OCI-LY7 (cell line): ENCODE measurements at regions not wholly inside any gene's neighbourhood (a gene's known extent, or its start where the extent isn't known, plus 50 kb on each side); places are given as distances from the start of the nearest gene placed in this dataset.

Experiments
- BruUV-seq: library from RNA; stranded (reverse); fragments of 400-500 nt; replicated peaks from 2 replicates; lab custom pipeline; 2021; lab: Mats Ljungman, UMichigan
- CTCF ChIA-PET: fragments of 300-600 bp; sonication (Branson Sonifier 250); formaldehyde crosslinking; loops from one replicate; lab custom pipeline; 2022; ENCODE audit warnings: antibody characterized with exemption; ENCODE audit not compliant: unreplicated experiment; lab: Charles Lee
- POLR2A ChIA-PET: fragments of 300-600 bp; sonication (Branson Sonifier 250); formaldehyde crosslinking; loops from one replicate; lab custom pipeline; 2022; ENCODE audit warnings: antibody characterized with exemption; lab: Charles Lee
- DNase-seq: peaks from one replicate; pipeline ENCODE4 v3.0.0-alpha.2; 2015; ENCODE audit warnings: low spot score
- H2AFZ ChIP-seq: fragments of 200-600 bp; sonication (generic), shearing (Covaris generic); 2 replicates; pipeline ENCODE4 v1.6.1; 2014; ENCODE audit warnings: mild to moderate bottlenecking, antibody characterized with exemption, low read length, moderate library complexity
- H3K27ac ChIP-seq: fragments of 200-600 bp; sonication (generic); 2 replicates; pipeline ENCODE4 v1.5.1; 2014; ENCODE audit warnings: mixed run types, low read depth, mild to moderate bottlenecking, moderate library complexity, low read length, inconsistent platforms; ENCODE audit not compliant: poor library complexity, severe bottlenecking
- H3K36me3 ChIP-seq: fragments of 200-600 bp; sonication (generic); 2 replicates; pipeline ENCODE4 v1.6.1; 2014; ENCODE audit warnings: mild to moderate bottlenecking, antibody characterized with exemption, low read length, moderate library complexity, mixed read lengths; ENCODE audit not compliant: insufficient read depth
- H3K4me1 ChIP-seq: fragments of 200-600 bp; sonication (generic); 2 replicates; pipeline ENCODE4 v1.5.1; 2014; ENCODE audit warnings: mild to moderate bottlenecking, low read length; ENCODE audit not compliant: insufficient read depth, poor library complexity, severe bottlenecking
- H3K4me2 ChIP-seq: fragments of 200-600 bp; sonication (generic); 2 replicates; pipeline ENCODE4 v1.6.1; 2014; ENCODE audit warnings: mild to moderate bottlenecking, low read length
- H3K4me3 ChIP-seq: fragments of 200-600 bp; sonication (generic); 2 replicates; pipeline ENCODE4 v1.5.1; 2014; ENCODE audit warnings: mild to moderate bottlenecking, low read depth, low read length; ENCODE audit not compliant: poor library complexity, severe bottlenecking
- H3K79me2 ChIP-seq: fragments of 200-600 bp; sonication (generic); 2 replicates; pipeline ENCODE4 v1.6.1; 2016; ENCODE audit warnings: low read depth, mild to moderate bottlenecking, low read length, moderate library complexity, mixed read lengths; ENCODE audit not compliant: insufficient read depth
- H3K9me2 ChIP-seq: fragments of 200-600 bp; sonication (generic); 2 replicates; pipeline ENCODE4 v1.6.1; 2016; ENCODE audit warnings: mild to moderate bottlenecking, low read length, mixed read lengths; ENCODE audit not compliant: insufficient read depth
- H3K9me3 ChIP-seq: fragments of 200-600 bp; sonication (generic); 2 replicates; pipeline ENCODE4 v1.6.1; 2014; ENCODE audit warnings: mild to moderate bottlenecking, mixed run types, low read length, mixed read lengths
- H4K20me1 ChIP-seq: fragments of 200-600 bp; sonication (generic); 2 replicates; pipeline ENCODE4 v1.6.1; 2014; ENCODE audit warnings: mild to moderate bottlenecking, antibody characterized with exemption, low read length, moderate library complexity, mixed read lengths; ENCODE audit not compliant: insufficient read depth
- CTCF ChIP-seq: fragments of 200-600 bp; sonication (generic); conservative IDR thresholded peaks from 2 replicates; pipeline ENCODE4 v1.5.1; 2014; ENCODE audit warnings: mild to moderate bottlenecking, antibody characterized with exemption, low read length, moderate library complexity, mixed read lengths
- EZH2phosphoT487 ChIP-seq: fragments of 200-600 bp; sonication (generic); IDR thresholded peaks from 2 replicates; pipeline ENCODE4 v1.6.1; 2018; ENCODE audit warnings: low read depth, borderline replicate concordance, mild to moderate bottlenecking, mixed run types, antibody characterized with exemption, low read length, moderate library complexity, mixed read lengths
- intact Hi-C: fragments of 100-400 bp; cut with micrococcal nuclease; formaldehyde crosslinking; loops from one replicate; pipeline ENCODE4 v1.10.0; 2022; ENCODE audit not compliant: unreplicated experiment

- DNase-seq = no peak
- ChIA-PET POLR2A (no interaction called here), CTCF (no interaction called here)
- Histone ChIP-seq H3K4me1 (no peaks in the 10 kb centered on the region), H3K9me3 (no peaks in the 10 kb centered on the region), H3K79me2 (no peaks in the 10 kb centered on the region), H3K36me3 (no peaks in the 10 kb centered on the region), H3K27ac (no peak overlapping the region), H3K4me3 (no peak overlapping the region), H3K4me2 (no peak overlapping the region), H2AFZ (no peak overlapping the region), H4K20me1 (no peaks in the 10 kb centered on the region), H3K9me2 (no peaks in the 10 kb centered on the region)
- intact Hi-C loops = no loop called here
- TF ChIP-seq EZH2phosphoT487 (no peak), CTCF (no peak)
- BruUV-seq = no TSS peak
Observed at GRCh38 chr10:44787480-44788075, 123.6 kb upstream of the TMEM72 start.

DNA sequence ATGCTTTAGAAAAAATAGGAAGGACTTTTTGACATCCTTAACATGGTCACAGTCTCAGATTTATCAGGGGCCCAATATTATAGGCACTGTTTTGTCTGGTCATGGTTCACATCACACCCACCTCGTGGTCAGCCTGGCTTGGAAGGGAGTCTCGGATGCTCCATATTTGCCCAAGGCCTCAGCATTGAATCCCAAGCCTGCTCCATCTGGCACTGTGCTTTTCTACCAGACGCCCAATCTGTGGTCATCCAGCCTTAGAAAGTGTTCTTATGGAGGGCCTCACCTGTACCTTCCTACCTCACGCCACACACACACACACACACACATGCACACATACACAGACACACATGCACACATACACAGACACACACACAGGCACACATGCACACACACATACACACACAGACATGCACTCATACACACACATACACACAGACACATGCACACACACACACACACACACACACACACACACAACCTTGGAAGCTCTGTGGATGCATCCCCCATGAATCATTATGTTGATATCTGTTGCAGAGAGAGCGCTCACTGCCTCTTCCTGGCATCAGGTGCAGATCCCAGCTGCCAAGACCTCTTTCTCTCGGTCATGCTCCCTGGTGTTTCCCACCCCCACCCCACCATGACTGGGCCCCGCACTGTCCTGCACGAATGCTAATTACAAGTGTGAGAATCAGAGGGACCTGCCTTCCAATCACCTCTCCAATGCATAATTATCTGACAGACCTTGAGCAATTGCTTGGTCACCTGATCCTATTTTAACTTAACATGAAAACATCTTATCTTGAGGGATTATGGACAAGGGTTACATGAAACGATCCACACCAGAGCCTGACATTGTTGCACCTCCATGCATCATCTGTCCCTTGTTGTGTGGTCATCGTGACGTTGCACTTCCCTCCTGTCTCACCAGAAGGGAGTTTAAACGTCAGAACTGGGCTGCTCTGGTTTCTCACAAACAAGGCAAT lies 122.7 kb upstream of the TMEM72 start:
- CTCF ChIA-PET = no interaction called here
- Histone ChIP-seq H3K79me2 (no peaks in the 10 kb centered on the region), H3K9me3 (no peaks in the 10 kb centered on the region), H4K20me1 (no peaks in the 10 kb centered on the region), H3K4me1 (no peaks in the 10 kb centered on the region), H3K4me3 (no peak overlapping the region), H2AFZ (no peak overlapping the region), H3K36me3 (no peaks in the 10 kb centered on the region), H3K4me2 (no peak overlapping the region), H3K27ac (no peak overlapping the region), H3K9me2 (no peaks in the 10 kb centered on the region)
- DNase-seq = no peak
- TF ChIP-seq EZH2phosphoT487 (no peak), CTCF (no peak)
- POLR2A ChIA-PET = no interaction called here
- intact Hi-C loops = no loop called here
- no TSS peak for BruUV-seq
